NB4 (cell line): ENCODE measurements at regions not wholly inside any gene's neighbourhood (a gene's known extent, or its start where the extent isn't known, plus 50 kb on each side); places are given as distances from the start of the nearest gene placed in this dataset.

Experiments used
- DNase-seq: peaks from one replicate; pipeline ENCODE4 v3.0.0; 2010; ENCODE audit warnings: low read depth
- H3K4me3 ChIP-seq: one replicate; pipeline ENCODE4 v1.5.1; 2011; ENCODE audit warnings: mild to moderate bottlenecking, low read depth, low read length, moderate library complexity
- MYC ChIP-seq: IDR thresholded peaks from 2 replicates; pipeline ENCODE4 v1.6.1; 2011; ENCODE audit warnings: low read depth, low read length
- POLR2A ChIP-seq: IDR thresholded peaks from 2 replicates; pipeline ENCODE4 v1.6.1; 2011; ENCODE audit warnings: mild to moderate bottlenecking; ENCODE audit not compliant: insufficient read length; ENCODE audit errors: extremely low read depth
- TF ChIP-seq, protein P1 (sequence below): IDR thresholded peaks from one replicate; pipeline ENCODE4 v1.5.1; 2012; ENCODE audit warnings: low read depth, low read length
- TF ChIP-seq, protein P2 (sequence below): IDR thresholded peaks from 2 replicates; pipeline ENCODE4 v1.6.1; 2011; ENCODE audit warnings: low read depth, low read length

DNA sequence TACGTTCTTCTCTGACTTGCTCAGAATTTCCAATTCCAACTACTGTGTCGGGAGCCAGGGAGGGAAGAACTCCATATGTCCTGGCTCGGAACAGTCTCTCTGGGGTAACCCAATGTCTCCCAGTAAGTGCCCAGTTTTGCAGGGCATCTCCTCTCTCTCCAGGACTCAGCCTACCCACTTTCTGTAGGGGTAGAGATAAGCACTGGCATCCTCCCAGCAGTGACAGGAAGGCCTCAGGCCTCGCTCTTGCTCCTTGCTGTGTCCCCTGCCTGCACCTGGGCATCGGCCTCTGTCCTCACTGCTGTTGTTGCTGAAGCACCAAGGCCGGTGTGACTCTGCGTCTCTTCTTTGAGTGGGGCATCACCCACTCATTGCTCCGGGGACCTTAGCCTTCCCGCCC is 388.9 kb upstream of the JARID2 start:
- H3K4me3 ChIP-seq, result no peak overlapping the region
- DNase-seq, result no peak
- TF ChIP-seq, protein P1, sequence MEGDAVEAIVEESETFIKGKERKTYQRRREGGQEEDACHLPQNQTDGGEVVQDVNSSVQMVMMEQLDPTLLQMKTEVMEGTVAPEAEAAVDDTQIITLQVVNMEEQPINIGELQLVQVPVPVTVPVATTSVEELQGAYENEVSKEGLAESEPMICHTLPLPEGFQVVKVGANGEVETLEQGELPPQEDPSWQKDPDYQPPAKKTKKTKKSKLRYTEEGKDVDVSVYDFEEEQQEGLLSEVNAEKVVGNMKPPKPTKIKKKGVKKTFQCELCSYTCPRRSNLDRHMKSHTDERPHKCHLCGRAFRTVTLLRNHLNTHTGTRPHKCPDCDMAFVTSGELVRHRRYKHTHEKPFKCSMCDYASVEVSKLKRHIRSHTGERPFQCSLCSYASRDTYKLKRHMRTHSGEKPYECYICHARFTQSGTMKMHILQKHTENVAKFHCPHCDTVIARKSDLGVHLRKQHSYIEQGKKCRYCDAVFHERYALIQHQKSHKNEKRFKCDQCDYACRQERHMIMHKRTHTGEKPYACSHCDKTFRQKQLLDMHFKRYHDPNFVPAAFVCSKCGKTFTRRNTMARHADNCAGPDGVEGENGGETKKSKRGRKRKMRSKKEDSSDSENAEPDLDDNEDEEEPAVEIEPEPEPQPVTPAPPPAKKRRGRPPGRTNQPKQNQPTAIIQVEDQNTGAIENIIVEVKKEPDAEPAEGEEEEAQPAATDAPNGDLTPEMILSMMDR, result no peak
- TF ChIP-seq, protein P2, sequence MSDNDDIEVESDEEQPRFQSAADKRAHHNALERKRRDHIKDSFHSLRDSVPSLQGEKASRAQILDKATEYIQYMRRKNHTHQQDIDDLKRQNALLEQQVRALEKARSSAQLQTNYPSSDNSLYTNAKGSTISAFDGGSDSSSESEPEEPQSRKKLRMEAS, result no peak
- TF ChIP-seq MYC, result no peak
- TF ChIP-seq POLR2A, result no peak

DNA sequence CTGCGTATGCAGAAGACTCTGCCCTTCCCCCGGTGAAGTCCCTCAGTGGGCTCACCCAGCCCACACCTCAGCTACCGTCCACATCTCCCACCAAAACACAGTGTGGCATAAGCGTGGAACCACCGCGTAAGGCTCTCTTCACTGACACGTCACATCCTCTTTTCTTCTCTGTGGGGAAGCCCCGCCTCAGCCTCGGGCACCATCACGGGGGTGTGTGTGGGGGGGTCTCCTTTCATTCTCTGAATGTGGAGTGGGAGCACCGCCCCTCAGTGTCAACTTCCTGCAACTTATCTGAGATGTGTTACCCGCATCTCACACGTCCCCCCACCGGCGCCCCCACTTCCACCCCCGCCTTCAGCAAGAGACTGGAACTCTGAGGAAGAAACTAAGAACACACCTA is 388.4 kb upstream of the JARID2 start:
- TF ChIP-seq, protein P1, result no peak
- no peak for TF ChIP-seq MYC
- TF ChIP-seq, protein P2, result no peak
- TF ChIP-seq POLR2A, result no peak
- H3K4me3 ChIP-seq, result no peak overlapping the region
- peak; percentile 45 for DNase-seq

DNA sequence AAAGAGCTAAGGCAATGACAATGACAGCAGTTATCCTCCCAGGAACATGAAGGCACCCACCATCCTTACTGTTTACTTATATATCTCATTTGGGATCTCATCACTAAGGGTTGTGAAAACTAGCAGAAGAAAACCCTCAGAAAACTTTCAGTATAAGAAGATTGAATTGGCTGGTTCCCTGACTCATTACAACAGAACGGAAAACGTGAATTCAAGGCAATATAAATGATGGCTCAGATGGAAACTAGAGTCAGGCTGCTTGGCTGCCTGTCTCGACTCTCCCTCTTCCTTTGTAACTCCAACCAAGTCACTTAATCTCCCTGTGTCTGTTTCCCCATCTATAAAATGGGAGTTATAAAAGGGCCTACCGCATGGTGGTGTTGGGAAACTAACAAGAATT is 387.1 kb upstream of the JARID2 start:
- TF ChIP-seq, protein P2, result no peak
- DNase-seq, result peak; percentile 28
- peak overlapping the region; percentile 58 for H3K4me3 ChIP-seq

DNA sequence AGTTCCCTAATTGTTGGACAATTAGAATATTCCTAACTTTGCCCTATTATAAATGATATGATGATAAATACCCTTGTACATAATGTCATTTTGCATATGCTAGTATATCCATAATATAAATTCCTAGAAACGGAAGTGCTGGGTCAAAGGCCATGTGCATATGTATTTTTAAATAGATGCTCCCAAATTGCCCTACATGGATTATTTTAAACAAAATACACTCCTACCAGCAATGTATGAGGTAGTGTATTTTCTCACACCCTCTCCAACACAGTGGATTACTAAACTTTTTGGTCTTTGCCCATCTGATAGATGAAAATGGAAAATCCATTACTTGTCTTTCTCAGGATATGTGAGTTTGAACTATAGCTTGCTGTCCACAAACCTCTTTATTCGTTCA is 385.1 kb upstream of the JARID2 start:
- DNase-seq, result no peak
- TF ChIP-seq POLR2A (no peak), MYC (no peak)
- TF ChIP-seq, protein P1, result no peak
- TF ChIP-seq, protein P2, result no peak
- H3K4me3 ChIP-seq, result peak overlapping the region; percentile 58

DNA sequence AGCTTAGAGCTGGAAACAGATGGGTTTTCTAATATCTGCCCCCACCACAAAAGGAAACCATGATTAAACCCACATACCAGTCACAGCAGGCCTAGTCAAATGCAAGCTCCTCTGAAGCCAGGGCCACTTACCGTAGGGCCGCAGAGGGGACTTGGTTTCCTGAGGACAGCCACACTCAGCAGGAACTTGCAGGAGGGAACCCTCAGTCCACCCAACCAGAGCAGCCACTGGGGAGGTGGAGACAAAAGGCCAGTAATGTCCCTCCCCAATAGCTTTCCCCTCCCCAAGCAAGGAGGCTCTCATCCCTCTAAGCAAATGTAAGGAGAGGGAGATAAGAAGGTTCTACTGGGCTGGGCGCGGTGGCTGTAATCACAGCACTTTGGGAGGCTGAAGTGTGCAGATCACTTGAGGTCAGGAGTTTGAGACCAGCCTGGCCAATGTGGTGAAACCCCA is 384.4 kb upstream of the JARID2 start:
- peak; percentile 90 for DNase-seq
- TF ChIP-seq POLR2A, result no peak
- TF ChIP-seq MYC, result peak; percentile 23; the same call in 1 of the 2 replicates
- TF ChIP-seq, protein P2, result 0 out of 2 replicates have a peak, but pooled peaks have one; percentile 15
- peak overlapping the region; percentile 58 for H3K4me3 ChIP-seq

DNA sequence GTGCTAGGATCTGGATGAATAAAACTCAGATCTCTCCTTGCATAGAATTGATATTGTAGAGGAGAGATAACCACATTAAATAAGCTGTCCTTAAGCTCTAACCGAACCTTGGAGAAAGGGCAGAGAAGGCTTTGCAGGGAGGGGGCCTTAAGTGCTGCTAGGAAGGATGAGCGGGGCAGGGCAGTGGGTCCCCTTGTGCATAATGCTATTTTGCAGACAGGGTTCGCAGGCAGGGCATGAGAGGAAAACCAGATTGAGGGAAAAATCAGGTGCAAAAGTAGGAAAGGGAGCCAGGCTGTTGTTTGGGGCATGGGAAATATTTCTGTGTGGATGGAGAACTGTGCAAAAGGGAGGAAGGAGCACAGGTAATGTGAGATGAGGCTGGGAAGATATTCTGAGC is 383.0 kb upstream of the JARID2 start:
- DNase-seq, result no peak
- no peak overlapping the region for H3K4me3 ChIP-seq
- TF ChIP-seq, protein P1, result no peak
- TF ChIP-seq, protein P2, result no peak
- TF ChIP-seq POLR2A, result no peak
- TF ChIP-seq MYC, result no peak
